HL-60 (cell line): ENCODE measurements at regions not wholly inside any gene's neighbourhood (a gene's known extent, or its start where the extent isn't known, plus 50 kb on each side); places are given as distances from the start of the nearest gene placed in this dataset.

Source experiments
- DNase-seq, 2 experiments: peaks; one replicate each; pipeline ENCODE4 v3.0.0-alpha.2; 2010 to 2020; ENCODE audit warnings: low read depth in 1 of 2, low spot score in 1 of 2
- H3K27ac ChIP-seq: fragments of 250-450 bp; sonication (Bioruptor Pico); replicated peaks from 2 replicates; pipeline ENCODE4 v1.5.1; 2020; ENCODE audit warnings: mild to moderate bottlenecking, moderate library complexity
- H3K27me3 ChIP-seq: fragments of 250-450 bp; sonication (Bioruptor Pico); 2 replicates; pipeline ENCODE4 v1.5.1; 2021; ENCODE audit warnings: mild to moderate bottlenecking, moderate library complexity; ENCODE audit not compliant: insufficient read depth, poor library complexity, severe bottlenecking
- H3K4me3 ChIP-seq: replicated peaks from 2 replicates; pipeline ENCODE4 v1.5.1; 2011; ENCODE audit warnings: mild to moderate bottlenecking, control low read depth, low read length; ENCODE audit not compliant: insufficient read depth
- CTCF ChIP-seq: IDR thresholded peaks from one replicate; pipeline ENCODE4 v1.5.1; 2011; ENCODE audit warnings: low read length, control low read depth, inconsistent platforms; ENCODE audit not compliant: insufficient read depth
- GABPA ChIP-seq: IDR thresholded peaks from 2 replicates; pipeline ENCODE4 v1.6.1; 2012; ENCODE audit warnings: low read depth
- POLR2AphosphoS5 ChIP-seq: IDR thresholded peaks from 2 replicates; pipeline ENCODE4 v1.6.1; 2012; ENCODE audit warnings: low read depth
- REST ChIP-seq: IDR thresholded peaks from 2 replicates; pipeline ENCODE4 v1.6.1; 2012; ENCODE audit warnings: low read depth; ENCODE audit not compliant: insufficient replicate concordance
- SPI1 ChIP-seq: IDR thresholded peaks from 2 replicates; pipeline ENCODE4 v1.6.1; 2012; ENCODE audit warnings: low read depth, mild to moderate bottlenecking, borderline replicate concordance

DNA sequence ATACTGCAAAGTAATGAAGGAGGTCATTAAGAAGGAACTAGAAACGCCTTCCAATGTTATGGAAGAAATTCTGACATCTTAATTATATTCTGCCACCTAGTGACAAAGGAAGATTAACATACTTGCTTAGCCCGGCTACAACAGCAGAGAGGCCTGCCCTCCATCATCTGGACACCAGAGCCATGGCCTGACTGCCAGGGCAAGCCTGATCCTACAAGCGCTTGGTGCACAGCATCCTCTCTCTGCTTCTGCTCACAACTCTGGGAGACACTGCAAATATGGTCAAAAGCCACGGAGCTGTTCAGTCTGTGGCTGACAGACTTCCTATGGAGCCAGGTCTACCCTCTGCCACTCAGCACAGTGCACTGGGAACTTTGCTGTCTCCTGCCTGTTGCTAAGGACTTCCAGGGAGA, 87.3 kb upstream of the SLC44A1 start:
- TF ChIP-seq POLR2AphosphoS5 (no peak), CTCF (peak; percentile 25), SPI1 (no peak), GABPA (no peak), REST (no peak)

GRCh38 chr9:105158020-105158419, 86.4 kb upstream of the SLC44A1 start:
- Histone ChIP-seq H3K4me3 (no peak overlapping the region), H3K27me3 (no peaks in the 10 kb centered on the region), H3K27ac (no peak overlapping the region)
- TF ChIP-seq REST, result no peak
- TF ChIP-seq SPI1, result no peak
- TF ChIP-seq GABPA, result no peak
- TF ChIP-seq POLR2AphosphoS5, result no peak
- no peak for TF ChIP-seq CTCF
- DNase-seq, result no peak

More for the DNA sequence above, 87.3 kb upstream of the SLC44A1 start:
- DNase-seq, result peak in 1 of 2 experiments; percentile 46
- Histone ChIP-seq H3K27me3 (no peaks in the 10 kb centered on the region), H3K27ac (no peak overlapping the region), H3K4me3 (no peak overlapping the region)

DNA sequence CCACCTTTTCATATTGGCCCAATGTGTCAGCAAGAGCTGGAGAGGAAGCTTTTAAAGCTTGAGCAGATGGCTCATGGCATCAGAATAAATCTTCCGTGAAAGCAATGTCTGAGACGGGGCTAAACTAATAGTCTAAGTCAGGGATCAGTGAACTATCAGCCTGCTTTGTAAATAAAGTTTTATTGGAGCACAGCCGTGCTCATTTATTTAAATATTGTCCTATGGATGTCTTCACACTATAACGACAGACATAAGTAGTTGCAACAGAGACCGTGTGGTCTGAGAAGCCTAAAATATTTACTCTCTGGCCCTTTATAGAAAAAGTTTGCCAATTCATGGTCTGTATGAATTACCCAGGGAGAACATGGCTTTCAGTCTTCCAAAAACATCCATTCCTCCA, 85.6 kb upstream of the SLC44A1 start:
- Histone ChIP-seq H3K27me3 (no peaks in the 10 kb centered on the region), H3K27ac (no peak overlapping the region), H3K4me3 (no peak overlapping the region)
- TF ChIP-seq REST (no peak), POLR2AphosphoS5 (no peak), CTCF (no peak), GABPA (no peak), SPI1 (no peak)
- no peak for DNase-seq
